ENCODE measurements at regions not wholly inside any gene's neighbourhood (a gene's known extent, or its start where the extent isn't known, plus 50 kb on each side); places are given as distances from the start of the nearest gene placed in this dataset.

DNA sequence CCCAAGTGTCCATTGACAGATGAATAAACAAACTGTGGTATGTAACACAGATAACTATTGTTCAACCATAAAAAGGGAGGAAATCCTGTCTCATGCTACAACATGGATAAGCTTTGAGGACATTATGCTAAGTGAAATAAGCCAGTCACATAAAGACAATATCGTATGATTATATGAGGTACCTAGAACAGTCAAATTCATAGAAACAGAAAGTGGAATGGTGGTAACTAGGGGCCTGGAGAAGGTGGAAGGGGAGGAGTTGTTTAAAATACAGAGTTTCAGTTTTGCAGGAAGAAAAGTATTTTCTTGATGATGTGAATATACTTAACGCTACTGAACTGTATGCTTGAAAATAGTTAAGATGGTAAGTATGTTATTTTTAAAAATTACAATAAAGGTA is 304.6 kb upstream of the CXCR4 start:
- Histone ChIP-seq H3K36me3 (no peaks in the 10 kb centered on the region), H3K27me3 (no peaks in the 10 kb centered on the region), H3K4me3 (no peak overlapping the region), H3K9me3 (no peaks in the 10 kb centered on the region), H3K4me1 (no peaks in the 10 kb centered on the region), H3K27ac (no peak overlapping the region)
- intact Hi-C loops (cut with DNase I) = no loop called here
- no peak for DNase-seq
- 34% methylated on average over 2 of the region's 2 CpGs for WGBS (ENCODE audit: insufficient coverage, low coverage, low lambda C conversion rate, missing lambda C conversion rate)
- peak in 1 of 4 donors; percentile 12 for ATAC-seq
- TF ChIP-seq, protein P1, sequence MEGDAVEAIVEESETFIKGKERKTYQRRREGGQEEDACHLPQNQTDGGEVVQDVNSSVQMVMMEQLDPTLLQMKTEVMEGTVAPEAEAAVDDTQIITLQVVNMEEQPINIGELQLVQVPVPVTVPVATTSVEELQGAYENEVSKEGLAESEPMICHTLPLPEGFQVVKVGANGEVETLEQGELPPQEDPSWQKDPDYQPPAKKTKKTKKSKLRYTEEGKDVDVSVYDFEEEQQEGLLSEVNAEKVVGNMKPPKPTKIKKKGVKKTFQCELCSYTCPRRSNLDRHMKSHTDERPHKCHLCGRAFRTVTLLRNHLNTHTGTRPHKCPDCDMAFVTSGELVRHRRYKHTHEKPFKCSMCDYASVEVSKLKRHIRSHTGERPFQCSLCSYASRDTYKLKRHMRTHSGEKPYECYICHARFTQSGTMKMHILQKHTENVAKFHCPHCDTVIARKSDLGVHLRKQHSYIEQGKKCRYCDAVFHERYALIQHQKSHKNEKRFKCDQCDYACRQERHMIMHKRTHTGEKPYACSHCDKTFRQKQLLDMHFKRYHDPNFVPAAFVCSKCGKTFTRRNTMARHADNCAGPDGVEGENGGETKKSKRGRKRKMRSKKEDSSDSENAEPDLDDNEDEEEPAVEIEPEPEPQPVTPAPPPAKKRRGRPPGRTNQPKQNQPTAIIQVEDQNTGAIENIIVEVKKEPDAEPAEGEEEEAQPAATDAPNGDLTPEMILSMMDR (IDR thresholded peaks at IDR 0.05) = no peak
- no peak for TF ChIP-seq POLR2A (IDR thresholded peaks at IDR 0.05)

DNA sequence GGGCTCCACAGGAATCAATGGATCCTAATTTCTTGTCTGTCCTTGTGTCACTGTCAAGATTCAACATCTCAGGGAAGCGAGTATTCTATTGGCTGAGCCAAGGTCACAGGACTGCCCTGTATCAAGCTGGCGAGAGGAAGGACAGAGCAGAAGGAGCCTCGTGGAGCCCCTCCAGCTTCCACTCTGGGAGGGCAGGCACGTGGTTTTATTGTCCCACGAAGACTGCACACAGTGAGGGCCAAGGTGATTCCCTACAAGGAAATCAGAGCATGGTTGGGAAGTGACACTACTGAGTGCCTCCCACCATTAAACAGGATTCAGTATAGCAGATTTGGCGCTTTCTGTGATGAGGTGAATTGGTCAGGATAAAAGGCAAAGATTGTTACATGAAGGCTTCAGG is 302.4 kb upstream of the CXCR4 start:
- TF ChIP-seq POLR2A (IDR thresholded peaks at IDR 0.05) = no peak
- TF ChIP-seq, protein P1 (IDR thresholded peaks at IDR 0.05) = no peak
- DNase-seq = no peak
- Histone ChIP-seq H3K9me3 (no peaks in the 10 kb centered on the region), H3K36me3 (no peaks in the 10 kb centered on the region), H3K4me3 (no peak overlapping the region), H3K4me1 (no peaks in the 10 kb centered on the region), H3K27ac (no peak overlapping the region), H3K27me3 (no peaks in the 10 kb centered on the region)
- intact Hi-C loops (cut with DNase I) = no loop called here
- no peak for ATAC-seq
- WGBS (ENCODE audit: insufficient coverage, low coverage, low lambda C conversion rate, missing lambda C conversion rate) = 49% methylated on average over 6 of the region's 6 CpGs

DNA sequence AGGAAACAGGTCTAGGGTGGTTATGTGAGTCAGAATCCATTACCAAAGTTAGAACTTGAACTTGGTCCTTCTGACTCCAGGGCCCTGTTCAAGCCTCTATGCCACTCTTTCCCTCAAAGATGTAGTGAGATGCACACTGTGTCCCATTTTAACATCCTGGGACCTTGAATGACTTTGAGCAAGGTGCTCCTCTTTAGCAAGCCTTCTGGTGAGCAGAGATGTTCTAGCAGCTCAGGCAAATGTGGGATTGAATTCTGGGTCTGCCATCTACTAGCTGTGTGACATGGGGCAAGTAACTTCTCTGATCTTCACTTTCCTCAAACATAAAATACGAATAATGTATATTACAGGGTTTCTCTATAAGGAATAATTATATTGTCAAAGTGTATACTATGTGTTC is 294.0 kb upstream of the CXCR4 start:
- ATAC-seq (no peak), DNase-seq (no peak)
- TF ChIP-seq, protein P1 (IDR thresholded peaks at IDR 0.05) = no peak
- H3K4me1 ChIP-seq = no peaks in the 10 kb centered on the region
- H3K4me3 ChIP-seq = no peak overlapping the region
- intact Hi-C loops (cut with DNase I) = no loop called here
- H3K36me3 ChIP-seq = no peaks in the 10 kb centered on the region
- H3K27ac ChIP-seq = no peak overlapping the region
- WGBS (ENCODE audit: insufficient coverage, low coverage, low lambda C conversion rate, missing lambda C conversion rate) = 13% methylated on average over 1 of the region's 1 CpG
- H3K27me3 ChIP-seq = no peaks in the 10 kb centered on the region
- no peaks in the 10 kb centered on the region for H3K9me3 ChIP-seq

DNA sequence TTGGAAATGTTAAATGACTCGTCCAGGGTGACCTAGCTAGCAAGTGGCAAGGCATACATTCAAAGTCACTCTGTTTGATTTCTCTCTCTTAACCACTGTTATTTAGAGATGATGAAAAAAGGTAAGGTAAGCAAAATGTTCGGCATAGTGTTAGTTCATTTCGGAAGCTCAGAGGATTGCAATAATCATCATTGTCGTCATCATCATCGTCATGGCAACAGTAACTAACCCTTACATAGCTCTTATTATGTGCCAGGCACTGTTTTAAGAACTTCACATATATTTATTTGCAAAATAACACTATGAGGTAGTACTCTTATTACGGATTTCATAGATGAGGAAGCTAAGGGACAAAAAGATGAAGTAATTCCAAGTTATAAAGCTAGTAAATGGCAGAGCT is 292.7 kb upstream of the CXCR4 start:
- no peaks in the 10 kb centered on the region for H3K9me3 ChIP-seq
- no peak overlapping the region for H3K4me3 ChIP-seq
- ATAC-seq (no peak), DNase-seq (no peak)
- H3K27me3 ChIP-seq = no peaks in the 10 kb centered on the region
- no peak overlapping the region for H3K27ac ChIP-seq
- intact Hi-C loops (cut with DNase I) = no loop called here
- no peaks in the 10 kb centered on the region for H3K4me1 ChIP-seq
- TF ChIP-seq, protein P1 (IDR thresholded peaks at IDR 0.05) = no peak
- no peak for TF ChIP-seq POLR2A (IDR thresholded peaks at IDR 0.05)
- H3K36me3 ChIP-seq = no peaks in the 10 kb centered on the region
- WGBS (ENCODE audit: insufficient coverage, low coverage, low lambda C conversion rate, missing lambda C conversion rate) = 63% methylated on average over 6 of the region's 6 CpGs

DNA sequence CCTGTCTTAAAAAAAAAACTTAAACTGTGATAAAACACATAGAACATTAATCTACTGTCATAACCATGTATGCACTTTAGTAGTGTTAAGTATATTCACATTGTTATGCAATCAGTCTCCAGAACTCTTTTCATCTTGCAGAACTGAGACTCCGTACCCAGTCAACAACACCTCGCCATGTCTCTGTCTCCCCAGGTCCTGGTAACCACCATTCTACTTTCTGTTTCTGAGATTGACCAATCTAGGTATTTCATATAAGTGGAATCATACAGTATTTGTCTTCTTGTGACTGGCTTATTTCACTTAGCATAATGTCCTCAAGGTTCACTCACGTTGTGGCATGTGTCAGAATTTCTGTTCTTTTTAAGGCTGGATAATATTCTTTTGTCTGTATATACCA is 290.8 kb upstream of the CXCR4 start:
- Histone ChIP-seq H3K9me3 (no peaks in the 10 kb centered on the region), H3K27ac (no peak overlapping the region), H3K4me3 (no peak overlapping the region), H3K36me3 (no peaks in the 10 kb centered on the region), H3K4me1 (no peaks in the 10 kb centered on the region), H3K27me3 (no peaks in the 10 kb centered on the region)
- intact Hi-C loops (cut with DNase I) = no loop called here
- 58% methylated on average over 3 of the region's 3 CpGs for WGBS (ENCODE audit: insufficient coverage, low coverage, low lambda C conversion rate, missing lambda C conversion rate)
- no peak for TF ChIP-seq POLR2A (IDR thresholded peaks at IDR 0.05)
- TF ChIP-seq, protein P1 (IDR thresholded peaks at IDR 0.05) = no peak
- ATAC-seq = no peak
- no peak for DNase-seq

All from right lobe of liver (tissue), 6 donors.